ENCODE measurements at regions not wholly inside any gene's neighbourhood (a gene's known extent, or its start where the extent isn't known, plus 50 kb on each side); places are given as distances from the start of the nearest gene placed in this dataset.

- no peaks in the 10 kb centered on the region for H3K27me3 Mint-ChIP-seq (ENCODE audit: low read depth)
- no peak for DNase-seq (ENCODE audit: low spot score)
- no peaks in the 10 kb centered on the region for H3K36me3 Mint-ChIP-seq
- ChIA-PET CTCF (no interaction called here), POLR2A (no interaction called here)
- TF ChIP-seq HMGA2 (CRISPR knock-in tag; IDR thresholded peaks at IDR 0.05) (no peak), FOXK1 (CRISPR knock-in tag; IDR thresholded peaks at IDR 0.05) (no peak), ELF4 (CRISPR knock-in tag; IDR thresholded peaks at IDR 0.05; ENCODE audit: low read depth) (no peak), MAX (CRISPR knock-in tag; IDR thresholded peaks at IDR 0.05) (no peak), IRF2 (CRISPR knock-in tag; IDR thresholded peaks at IDR 0.05; ENCODE audit: borderline replicate concordance, low read depth) (no peak), TEAD4 (CRISPR knock-in tag; IDR thresholded peaks at IDR 0.05) (no peak), ARID4B (CRISPR knock-in tag; IDR thresholded peaks at IDR 0.05; ENCODE audit: borderline replicate concordance) (no peak), RELA (CRISPR knock-in tag; IDR thresholded peaks at IDR 0.05; ENCODE audit: borderline replicate concordance) (no peak), NR3C1 (CRISPR knock-in tag; conservative IDR thresholded peaks at IDR 0.05; ENCODE audit: low read depth) (no peak), TEAD1 (CRISPR knock-in tag; IDR thresholded peaks at IDR 0.05) (no peak), ZBTB21 (CRISPR knock-in tag; IDR thresholded peaks at IDR 0.05; ENCODE audit: borderline replicate concordance) (no peak), FOXP4 (CRISPR knock-in tag; IDR thresholded peaks at IDR 0.05) (no peak), ZNF232 (CRISPR knock-in tag; IDR thresholded peaks at IDR 0.05) (no peak), AFF4 (CRISPR knock-in tag; IDR thresholded peaks at IDR 0.05; ENCODE audit: borderline replicate concordance) (no peak), IRF1 (CRISPR knock-in tag; IDR thresholded peaks at IDR 0.05) (no peak)
- H3K4me3 Mint-ChIP-seq, result no peak overlapping the region
- no peaks in the 10 kb centered on the region for H3K4me1 Mint-ChIP-seq
- no peak overlapping the region for H3K27ac Mint-ChIP-seq
- ATAC-seq, result no peak
- H3K9me3 Mint-ChIP-seq, result no peaks in the 10 kb centered on the region; the same call in 1 of the 2 replicates
Observed at GRCh38 chr12:24510581-24511125, 438.2 kb downstream of the BCAT1 start.

Data from WTC11 (cell line).